ENCODE measurements at regions not wholly inside any gene's neighbourhood (a gene's known extent, or its start where the extent isn't known, plus 50 kb on each side); places are given as distances from the start of the nearest gene placed in this dataset.

DNA sequence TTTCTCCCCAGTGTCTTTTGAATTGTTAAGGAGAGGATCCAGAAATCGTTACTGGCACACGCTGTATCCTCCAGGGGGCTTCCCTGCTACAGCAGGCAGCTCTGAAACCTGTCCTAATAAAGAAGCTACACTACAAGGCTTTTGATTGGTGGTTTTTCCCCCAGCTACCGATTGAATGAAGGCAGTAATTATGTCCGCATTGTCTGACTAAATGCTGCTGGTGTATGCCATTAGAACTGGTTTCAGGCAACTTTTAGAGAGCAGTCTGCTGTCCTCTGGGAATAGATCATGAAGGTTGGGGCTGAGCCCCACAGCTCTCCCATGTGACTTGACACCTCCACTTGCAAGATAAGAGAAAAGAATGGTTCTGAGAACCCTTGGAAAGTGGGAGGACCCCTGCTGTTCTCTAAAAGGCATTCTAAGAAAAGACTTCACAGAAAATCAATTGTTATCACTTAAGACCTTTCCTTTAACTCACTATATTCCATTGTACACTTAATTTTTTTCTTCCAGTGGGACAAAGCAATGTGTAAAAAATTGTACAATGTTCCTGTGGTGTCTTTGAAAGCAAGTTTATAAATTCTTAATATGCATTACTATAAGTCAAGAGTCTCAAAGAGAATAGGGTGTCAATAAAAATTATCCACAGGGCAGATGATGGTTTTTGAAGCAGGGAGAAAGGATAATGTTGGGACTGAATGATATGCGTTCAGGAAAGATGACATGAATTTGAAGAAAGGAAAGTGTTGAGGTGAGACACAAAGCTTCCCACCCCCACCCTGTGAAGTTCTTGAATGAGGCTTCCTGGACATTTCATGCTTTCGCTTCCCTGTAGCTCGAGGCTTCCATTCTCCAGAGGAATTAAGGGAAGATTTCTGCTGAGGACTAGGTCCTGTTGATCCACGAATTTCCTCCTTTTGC, 53.0 kb upstream of the DAZL start:
- DNase-seq: no peak
- Histone ChIP-seq H3K4me1 (ENCODE audit: control insufficient read depth, insufficient read depth, low read length) (peaks cover 2% of the 10 kb centered on the region), H3K36me3 (ENCODE audit: control insufficient read depth, insufficient read depth, low read length) (no peaks in the 10 kb centered on the region), H3K9me3 (ENCODE audit: control insufficient read depth, low read depth, low read length) (no peaks in the 10 kb centered on the region), H3K4me3 (ENCODE audit: low read length) (no peak overlapping the region), H3K27me3 (ENCODE audit: control insufficient read depth, insufficient read depth, low read length) (peaks cover 2% of the 10 kb centered on the region), H3K27ac (ENCODE audit: low read length) (no peak overlapping the region)
- no CpG with 5 or more reads among the region's 8 CpGs for WGBS (ENCODE audit: insufficient coverage, low lambda C conversion rate)

DNA sequence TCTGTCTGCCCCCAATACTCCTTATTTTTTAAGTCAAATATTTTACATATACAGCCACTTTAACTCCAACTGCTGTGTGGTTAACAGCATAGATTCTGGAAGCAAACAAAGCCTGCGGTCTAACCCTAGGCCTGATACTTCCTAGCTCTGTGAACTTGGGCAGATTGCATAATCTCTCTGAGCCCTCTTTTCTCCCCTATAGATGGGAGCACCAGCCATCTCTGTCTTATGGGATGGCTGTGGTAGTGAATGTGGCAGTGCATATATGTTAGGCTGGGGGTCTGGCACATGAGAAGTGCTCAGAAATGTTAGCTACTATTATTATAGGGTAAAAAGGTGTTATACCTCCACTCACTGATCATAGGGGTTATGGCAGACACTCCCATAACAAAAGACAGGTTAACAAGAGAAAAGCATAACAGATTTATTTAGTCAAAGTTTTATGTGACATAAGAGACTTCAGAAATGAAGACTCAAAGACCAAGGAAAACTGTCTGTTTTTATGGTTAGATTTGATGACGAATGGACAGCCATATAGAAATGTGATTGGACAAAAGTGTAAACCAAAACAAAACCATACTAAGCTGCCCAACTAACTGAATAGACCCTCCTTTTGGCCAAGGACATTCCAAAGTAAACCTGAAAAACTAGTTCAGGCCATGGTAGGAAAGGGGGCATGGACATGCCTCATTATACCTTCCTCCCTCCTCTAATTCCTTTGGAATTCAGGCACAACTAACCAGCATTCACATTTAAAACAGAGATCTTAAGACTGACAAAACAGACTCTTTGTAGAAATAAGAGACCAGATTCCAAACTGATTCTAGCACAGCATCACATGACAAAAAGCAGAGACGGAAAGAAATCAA, 53.9 kb upstream of the DAZL start:
- Histone ChIP-seq H3K4me1 (ENCODE audit: control insufficient read depth, insufficient read depth, low read length) (peaks cover 2% of the 10 kb centered on the region), H3K27me3 (ENCODE audit: control insufficient read depth, insufficient read depth, low read length) (peaks cover 2% of the 10 kb centered on the region), H3K36me3 (ENCODE audit: control insufficient read depth, insufficient read depth, low read length) (no peaks in the 10 kb centered on the region), H3K4me3 (ENCODE audit: low read length) (no peak overlapping the region), H3K27ac (ENCODE audit: low read length) (no peak overlapping the region), H3K9me3 (ENCODE audit: control insufficient read depth, low read depth, low read length) (no peaks in the 10 kb centered on the region)
- 80% methylated on average over 1 of the region's 3 CpGs for WGBS (ENCODE audit: insufficient coverage, low lambda C conversion rate)
- no peak for DNase-seq

DNA sequence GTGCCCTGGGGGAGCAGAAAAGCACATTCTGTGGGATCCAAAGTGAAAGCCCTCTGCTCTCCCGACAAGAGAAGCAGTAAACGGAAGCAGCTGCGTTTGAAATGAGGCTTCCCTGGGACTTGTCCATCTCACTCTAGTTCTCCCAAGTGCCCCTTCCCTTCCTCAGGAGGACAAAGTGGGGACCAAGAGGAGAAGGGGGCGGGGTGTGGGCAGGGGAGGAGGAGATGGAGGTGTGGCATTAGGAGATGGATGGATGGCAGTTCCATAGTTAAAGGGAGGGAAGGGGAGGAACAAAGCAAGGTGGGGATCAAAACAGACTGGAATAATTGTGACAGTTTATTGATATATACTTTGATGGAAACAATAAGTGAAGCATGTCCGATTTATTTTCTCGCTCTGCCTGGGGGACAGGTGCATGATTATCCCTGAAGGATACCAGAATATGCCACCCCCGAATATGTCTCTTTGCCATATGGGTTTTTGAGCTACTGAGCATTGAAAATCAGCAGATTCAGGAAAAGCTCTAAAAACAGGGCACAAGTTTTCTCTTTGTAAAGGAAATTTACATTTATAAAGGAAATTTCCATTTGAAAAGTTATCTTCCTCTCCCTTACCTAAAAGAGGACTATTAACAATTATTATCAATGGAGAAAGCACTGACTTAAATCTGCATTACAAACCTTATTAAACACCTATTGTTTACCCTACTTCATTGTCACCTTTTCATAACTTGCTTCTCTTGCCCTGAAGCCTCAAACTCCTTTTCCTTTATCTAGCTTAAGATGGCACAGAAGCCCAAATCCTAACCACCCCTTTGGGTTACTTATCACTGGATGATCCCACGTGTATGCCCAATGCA, 58.9 kb upstream of the DAZL start:
- Histone ChIP-seq H3K9me3 (ENCODE audit: control insufficient read depth, low read depth, low read length) (no peaks in the 10 kb centered on the region), H3K36me3 (ENCODE audit: control insufficient read depth, insufficient read depth, low read length) (no peaks in the 10 kb centered on the region), H3K4me1 (ENCODE audit: control insufficient read depth, insufficient read depth, low read length) (peaks cover 9% of the 10 kb centered on the region), H3K4me3 (ENCODE audit: low read length) (no peak overlapping the region), H3K27me3 (ENCODE audit: control insufficient read depth, insufficient read depth, low read length) (no peaks in the 10 kb centered on the region), H3K27ac (ENCODE audit: low read length) (no peak overlapping the region)
- DNase-seq: no peak
- WGBS (ENCODE audit: insufficient coverage, low lambda C conversion rate): 60% methylated on average over 1 of the region's 8 CpGs

GRCh38 chr3:16665282-16665741, 60.1 kb upstream of the DAZL start:
- H3K36me3 ChIP-seq (ENCODE audit: control insufficient read depth, insufficient read depth, low read length): no peaks in the 10 kb centered on the region
- no CpG with 5 or more reads among the region's 6 CpGs for WGBS (ENCODE audit: insufficient coverage, low lambda C conversion rate)
- H3K27me3 ChIP-seq (ENCODE audit: control insufficient read depth, insufficient read depth, low read length): no peaks in the 10 kb centered on the region
- no peak overlapping the region for H3K4me3 ChIP-seq (ENCODE audit: low read length)
- peaks cover 9% of the 10 kb centered on the region for H3K4me1 ChIP-seq (ENCODE audit: control insufficient read depth, insufficient read depth, low read length)
- DNase-seq: peak; percentile 92 to 96
- no peaks in the 10 kb centered on the region for H3K9me3 ChIP-seq (ENCODE audit: control insufficient read depth, low read depth, low read length)
- peak overlapping the region; percentile 38 for H3K27ac ChIP-seq (ENCODE audit: low read length)

DNA sequence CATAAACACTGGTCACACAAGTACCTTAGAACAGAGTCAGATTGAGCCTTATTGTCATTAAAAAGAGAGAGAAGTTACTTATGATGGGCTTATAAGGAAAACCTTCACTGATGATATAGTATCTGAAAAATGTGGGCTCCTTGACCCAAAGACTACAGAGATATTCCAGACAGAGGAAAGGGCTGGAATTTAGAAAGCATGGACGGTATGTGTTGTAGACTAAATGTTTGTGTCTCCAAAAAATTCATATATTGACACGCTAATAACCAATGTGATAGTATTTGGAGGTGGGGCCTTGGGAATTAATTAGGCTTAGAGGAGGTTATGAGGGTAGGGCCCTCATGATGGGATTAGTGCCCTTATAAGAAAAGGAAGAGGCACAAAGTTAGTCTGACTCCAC, 61.0 kb upstream of the DAZL start:
- no peak for DNase-seq
- no peak overlapping the region for H3K27ac ChIP-seq (ENCODE audit: low read length)
- WGBS (ENCODE audit: insufficient coverage, low lambda C conversion rate): 100% methylated on average over 2 of the region's 2 CpGs

GRCh38 chr3:16667633-16668032, 62.4 kb upstream of the DAZL start:
- no peak overlapping the region for H3K4me3 ChIP-seq (ENCODE audit: low read length)
- no peaks in the 10 kb centered on the region for H3K27me3 ChIP-seq (ENCODE audit: control insufficient read depth, insufficient read depth, low read length)
- no CpG with 5 or more reads among the region's 4 CpGs for WGBS (ENCODE audit: insufficient coverage, low lambda C conversion rate)
- no peak overlapping the region for H3K27ac ChIP-seq (ENCODE audit: low read length)
- H3K36me3 ChIP-seq (ENCODE audit: control insufficient read depth, insufficient read depth, low read length): no peaks in the 10 kb centered on the region
- DNase-seq: no peak
- H3K4me1 ChIP-seq (ENCODE audit: control insufficient read depth, insufficient read depth, low read length): peaks cover 9% of the 10 kb centered on the region
- H3K9me3 ChIP-seq (ENCODE audit: control insufficient read depth, low read depth, low read length): no peaks in the 10 kb centered on the region

More for the DNA sequence above, 61.0 kb upstream of the DAZL start:
- H3K4me1 ChIP-seq (ENCODE audit: control insufficient read depth, insufficient read depth, low read length): peaks cover 9% of the 10 kb centered on the region
- H3K9me3 ChIP-seq (ENCODE audit: control insufficient read depth, low read depth, low read length): no peaks in the 10 kb centered on the region
- H3K4me3 ChIP-seq (ENCODE audit: low read length): no peak overlapping the region
- no peaks in the 10 kb centered on the region for H3K36me3 ChIP-seq (ENCODE audit: control insufficient read depth, insufficient read depth, low read length)
- H3K27me3 ChIP-seq (ENCODE audit: control insufficient read depth, insufficient read depth, low read length): no peaks in the 10 kb centered on the region

DNA sequence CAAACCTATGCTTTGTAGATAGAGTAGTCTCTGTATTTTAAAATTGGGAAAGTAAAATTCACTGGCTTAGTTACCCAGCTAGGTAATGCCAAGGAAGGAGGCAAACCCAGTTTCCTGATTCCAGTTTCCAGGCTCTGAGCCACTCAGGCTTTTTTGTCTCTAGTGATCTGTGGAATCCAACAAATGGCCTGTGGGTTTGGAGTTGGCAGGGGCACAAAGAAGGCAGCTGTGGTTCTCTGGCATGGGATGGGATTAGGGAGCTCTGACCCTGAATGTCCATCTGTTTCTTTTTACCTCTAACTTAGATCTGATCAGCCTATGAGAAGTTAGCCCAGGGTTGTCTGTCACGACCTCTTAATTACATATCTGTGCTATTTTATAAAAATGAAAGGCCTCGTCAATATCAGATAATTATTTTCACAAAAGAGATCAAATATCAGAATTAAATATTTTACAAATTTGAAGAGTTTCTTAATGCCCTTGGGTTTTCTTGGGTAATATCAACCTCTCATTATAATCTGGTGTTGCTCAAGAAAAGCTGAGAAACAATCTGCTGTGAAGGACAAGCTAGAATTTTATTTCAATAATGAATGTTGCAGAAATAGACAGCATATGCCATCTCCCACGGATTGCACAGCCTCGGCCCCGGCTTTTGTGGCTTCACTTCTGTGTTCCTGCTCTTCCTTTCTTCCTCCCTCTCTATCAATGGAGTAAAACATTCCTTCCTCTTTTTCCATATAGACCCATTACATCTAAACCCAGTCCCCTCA, 63.7 kb upstream of the DAZL start:
- H3K4me3 ChIP-seq (ENCODE audit: low read length): no peak overlapping the region
- no peaks in the 10 kb centered on the region for H3K27me3 ChIP-seq (ENCODE audit: control insufficient read depth, insufficient read depth, low read length)
- no peaks in the 10 kb centered on the region for H3K36me3 ChIP-seq (ENCODE audit: control insufficient read depth, insufficient read depth, low read length)
- peaks cover 9% of the 10 kb centered on the region for H3K4me1 ChIP-seq (ENCODE audit: control insufficient read depth, insufficient read depth, low read length)
- WGBS (ENCODE audit: insufficient coverage, low lambda C conversion rate): 57% methylated on average over 1 of the region's 5 CpGs
- H3K27ac ChIP-seq (ENCODE audit: low read length): no peak overlapping the region
- no peaks in the 10 kb centered on the region for H3K9me3 ChIP-seq (ENCODE audit: control insufficient read depth, low read depth, low read length)
- DNase-seq: no peak

GRCh38 chr3:16670191-16670590, 65.0 kb upstream of the DAZL start:
- H3K4me3 ChIP-seq (ENCODE audit: low read length): no peak overlapping the region

DNA sequence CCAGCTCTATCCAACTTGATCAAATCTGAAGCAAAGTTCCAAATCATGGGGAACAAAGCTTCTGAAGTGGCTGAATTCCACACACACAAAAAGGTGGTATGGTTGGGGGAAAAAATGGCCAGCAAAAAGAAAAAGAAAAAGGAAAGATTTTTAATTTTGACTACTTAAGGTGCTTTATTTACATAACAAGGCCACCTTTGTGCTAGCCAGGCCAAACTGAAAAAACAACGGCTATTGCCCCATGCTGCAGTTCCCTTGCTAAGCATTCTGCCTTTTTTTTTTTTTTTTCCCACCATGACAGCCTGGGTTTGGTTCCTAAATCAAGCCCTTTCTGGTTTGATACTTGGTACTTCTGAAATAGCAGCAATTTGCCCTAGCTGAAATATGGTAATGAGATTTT, 66.5 kb upstream of the DAZL start:
- Histone ChIP-seq H3K27ac (ENCODE audit: low read length) (no peak overlapping the region), H3K9me3 (ENCODE audit: control insufficient read depth, low read depth, low read length) (no peaks in the 10 kb centered on the region), H3K27me3 (ENCODE audit: control insufficient read depth, insufficient read depth, low read length) (no peaks in the 10 kb centered on the region), H3K4me1 (ENCODE audit: control insufficient read depth, insufficient read depth, low read length) (no peaks in the 10 kb centered on the region), H3K36me3 (ENCODE audit: control insufficient read depth, insufficient read depth, low read length) (no peaks in the 10 kb centered on the region), H3K4me3 (ENCODE audit: low read length) (no peak overlapping the region)
- DNase-seq: no peak
- no CpG with 5 or more reads among the region's 1 CpG for WGBS (ENCODE audit: insufficient coverage, low lambda C conversion rate)

More at GRCh38 chr3:16670191-16670590, 65.0 kb upstream of the DAZL start:
- Histone ChIP-seq H3K4me1 (ENCODE audit: control insufficient read depth, insufficient read depth, low read length) (peaks cover under 1% of the 10 kb centered on the region), H3K36me3 (ENCODE audit: control insufficient read depth, insufficient read depth, low read length) (no peaks in the 10 kb centered on the region), H3K27ac (ENCODE audit: low read length) (no peak overlapping the region), H3K27me3 (ENCODE audit: control insufficient read depth, insufficient read depth, low read length) (no peaks in the 10 kb centered on the region), H3K9me3 (ENCODE audit: control insufficient read depth, low read depth, low read length) (no peaks in the 10 kb centered on the region)
- DNase-seq: no peak
